ENCODE measurements at regions not wholly inside any gene's neighbourhood (a gene's known extent, or its start where the extent isn't known, plus 50 kb on each side); places are given as distances from the start of the nearest gene placed in this dataset.

DNA sequence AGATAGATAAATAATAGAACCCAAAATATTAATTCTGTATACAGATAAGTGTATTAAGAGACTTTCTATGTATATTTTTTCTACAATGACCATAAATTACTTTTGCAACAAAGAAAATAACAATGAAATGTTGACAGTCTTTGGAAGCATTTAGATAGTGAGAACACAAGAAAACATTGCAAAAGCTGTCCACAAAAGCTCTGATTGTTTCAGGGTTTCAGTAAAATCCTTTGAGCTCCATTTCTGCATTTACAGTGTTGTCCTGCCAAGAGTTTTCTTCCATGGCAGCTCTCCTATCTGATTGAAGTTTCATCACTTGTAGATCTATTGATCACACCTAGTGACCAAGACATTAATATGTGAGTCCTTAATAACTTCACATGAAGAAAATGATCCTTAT is 321.8 kb downstream of the GPR37 start:
- H3K4me3 ChIP-seq (ENCODE audit: low read depth, low read length): no peak overlapping the region
- TF ChIP-seq CTCF (IDR thresholded peaks at IDR 0.05; ENCODE audit: low read depth, low read length): no peak

GRCh38 chr7:124440081-124440480 is 325.5 kb downstream of the GPR37 start:
- no peak for TF ChIP-seq CTCF (IDR thresholded peaks at IDR 0.05; ENCODE audit: low read depth, low read length)
- no peak overlapping the region for H3K4me3 ChIP-seq (ENCODE audit: low read depth, low read length)

DNA sequence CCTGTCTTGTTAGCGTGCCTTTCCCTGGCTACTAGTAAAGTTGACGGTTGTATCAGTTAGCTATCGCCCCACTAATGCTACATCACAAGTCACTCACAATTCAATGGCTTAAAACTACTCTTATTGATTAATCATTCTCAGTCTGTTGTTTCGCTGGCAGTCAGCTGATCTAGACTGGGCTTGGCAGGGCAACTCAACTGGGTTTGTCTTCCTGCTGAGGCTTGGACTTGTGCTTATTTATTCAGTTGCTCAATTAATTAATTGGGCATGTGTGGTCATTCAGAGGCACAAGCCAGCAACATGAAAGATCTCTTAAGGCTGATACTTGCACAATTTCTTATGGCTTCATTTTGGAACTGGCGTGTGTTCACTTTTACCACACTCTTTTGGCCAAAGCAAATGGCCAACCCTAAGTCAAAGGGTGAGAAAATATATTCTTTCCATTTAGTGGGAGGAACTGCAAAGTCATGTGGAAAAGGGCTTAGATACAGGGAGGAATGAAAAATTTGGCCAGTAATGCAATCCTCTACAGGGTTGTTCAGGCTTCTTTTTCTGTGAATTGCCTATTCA is 333.5 kb downstream of the GPR37 start:
- no peak overlapping the region for H3K4me3 ChIP-seq (ENCODE audit: low read depth, low read length)
- TF ChIP-seq CTCF (IDR thresholded peaks at IDR 0.05; ENCODE audit: low read depth, low read length): no peak

GRCh38 chr7:124429923-124430322 is 335.7 kb downstream of the GPR37 start:
- no peak overlapping the region for H3K4me3 ChIP-seq (ENCODE audit: low read depth, low read length)
- no peak for TF ChIP-seq CTCF (IDR thresholded peaks at IDR 0.05; ENCODE audit: low read depth, low read length)

DNA sequence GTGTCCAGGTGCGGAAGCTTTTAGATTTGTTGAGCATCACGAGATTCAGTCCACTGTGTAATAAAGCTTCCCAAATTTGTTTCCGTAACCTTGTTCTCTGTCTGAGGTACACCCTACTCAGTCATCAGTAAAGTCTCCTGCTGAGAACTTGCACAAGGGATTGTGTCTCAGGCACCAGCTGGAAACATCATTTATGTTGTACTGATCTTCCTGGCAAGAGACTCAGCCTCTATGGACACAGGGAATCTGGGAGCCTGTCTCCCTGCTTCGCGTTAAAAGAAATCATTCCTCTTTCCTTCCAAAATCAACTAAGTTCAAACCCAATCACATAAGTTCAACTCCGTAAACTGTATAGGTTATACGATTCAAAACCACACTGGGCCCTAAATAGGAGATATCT is 336.8 kb downstream of the GPR37 start:
- H3K4me3 ChIP-seq (ENCODE audit: low read depth, low read length): no peak overlapping the region
- no peak for TF ChIP-seq CTCF (IDR thresholded peaks at IDR 0.05; ENCODE audit: low read depth, low read length)

DNA sequence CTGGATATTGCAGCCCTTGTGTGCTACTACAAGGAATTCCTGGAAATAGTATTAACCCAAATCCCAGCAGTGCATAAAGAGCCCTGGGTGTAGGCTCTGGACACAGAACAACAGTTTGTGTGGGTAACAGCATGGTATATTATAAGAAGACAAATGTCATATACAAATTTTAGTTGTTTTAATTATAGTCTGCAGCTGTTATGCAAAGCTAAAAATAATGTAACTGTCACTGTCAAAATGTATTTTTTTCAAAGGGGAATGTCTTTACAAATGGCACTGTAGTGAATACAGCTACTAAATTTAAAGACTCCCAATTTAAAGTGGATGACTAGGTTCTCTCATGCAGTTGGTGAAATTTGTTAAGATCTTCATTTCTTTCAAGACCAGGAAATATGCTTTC is 339.0 kb downstream of the GPR37 start:
- no peak for TF ChIP-seq CTCF (IDR thresholded peaks at IDR 0.05; ENCODE audit: low read depth, low read length)
- H3K4me3 ChIP-seq (ENCODE audit: low read depth, low read length): no peak overlapping the region

DNA sequence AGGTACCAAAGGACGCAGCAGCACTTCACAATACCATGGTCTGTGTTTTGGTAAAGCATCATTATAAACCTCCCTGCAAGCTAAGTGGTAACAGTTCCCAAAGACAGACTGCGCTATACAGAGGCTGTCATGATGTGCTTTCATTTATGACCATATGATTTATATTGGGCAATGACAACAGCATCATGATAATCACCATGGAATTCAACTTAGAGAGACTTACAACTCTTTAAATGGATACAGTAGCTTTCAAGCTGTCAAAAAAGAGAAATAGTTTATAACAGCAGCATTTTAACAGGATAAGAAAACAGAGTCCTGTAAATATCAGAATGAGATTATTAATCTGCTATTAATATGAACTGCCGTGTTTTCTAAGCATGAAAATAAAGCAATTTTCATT is 341.7 kb downstream of the GPR37 start:
- no peak for TF ChIP-seq CTCF (IDR thresholded peaks at IDR 0.05; ENCODE audit: low read depth, low read length)
- no peak overlapping the region for H3K4me3 ChIP-seq (ENCODE audit: low read depth, low read length)
